Stimulated activated CD4-positive, alpha-beta T cell treated with anti-CD3 and anti-CD28 coated beads, Interleukin-2, amount 100 ng/mL, for 48 hours (primary cell): ENCODE measurements at regions not wholly inside any gene's neighbourhood (a gene's known extent, or its start where the extent isn't known, plus 50 kb on each side); places are given as distances from the start of the nearest gene placed in this dataset.

ENCODE experiments used
- DNase-seq, 2 donors: peaks; one replicate each; pipeline ENCODE4 v3.0.0-alpha.2; 2020

GRCh38 chr18:47530695-47531094, 279.2 kb upstream of the SKOR2 start:
- no peak for DNase-seq

GRCh38 chr18:47528343-47528742, 276.9 kb upstream of the SKOR2 start:
- no peak for DNase-seq

GRCh38 chr18:47526147-47526546, 274.7 kb upstream of the SKOR2 start:
- DNase-seq, result no peak

GRCh38 chr18:47522359-47522758, 270.9 kb upstream of the SKOR2 start:
- DNase-seq, result no peak

- DNase-seq, result no peak
Measured at GRCh38 chr18:47520263-47520662, 268.8 kb upstream of the SKOR2 start.

GRCh38 chr18:47519706-47520105, 268.2 kb upstream of the SKOR2 start:
- DNase-seq, result no peak

GRCh38 chr18:47519277-47519676, 267.8 kb upstream of the SKOR2 start:
- DNase-seq, result no peak

- DNase-seq, result no peak
Measured at GRCh38 chr18:47513614-47514013, 262.2 kb upstream of the SKOR2 start.

- DNase-seq, result no peak
Measured at GRCh38 chr18:47512726-47513435, 261.4 kb upstream of the SKOR2 start.

- DNase-seq, result no peak
Measured at GRCh38 chr18:47512056-47512455, 260.6 kb upstream of the SKOR2 start.

GRCh38 chr18:47510831-47511230, 259.4 kb upstream of the SKOR2 start:
- no peak for DNase-seq

- DNase-seq, result no peak
Measured at GRCh38 chr18:47507651-47508050, 256.2 kb upstream of the SKOR2 start.

GRCh38 chr18:47506897-47507296, 255.4 kb upstream of the SKOR2 start:
- no peak for DNase-seq

GRCh38 chr18:47501946-47502345, 250.5 kb upstream of the SKOR2 start:
- DNase-seq, result no peak

- no peak for DNase-seq
Measured at GRCh38 chr18:47500930-47501329, 249.5 kb upstream of the SKOR2 start.

- no peak for DNase-seq
Measured at GRCh38 chr18:47492691-47493090, 241.2 kb upstream of the SKOR2 start.

GRCh38 chr18:47490882-47491281, 239.4 kb upstream of the SKOR2 start:
- DNase-seq, result no peak

- no peak for DNase-seq
Measured at GRCh38 chr18:47485221-47485797, 233.8 kb upstream of the SKOR2 start.

GRCh38 chr18:47484068-47484467, 232.6 kb upstream of the SKOR2 start:
- DNase-seq, result no peak

- no peak for DNase-seq
Measured at GRCh38 chr18:47480166-47480565, 228.7 kb upstream of the SKOR2 start.

GRCh38 chr18:47471784-47472183, 220.3 kb upstream of the SKOR2 start:
- DNase-seq, result no peak

GRCh38 chr18:47470941-47471340, 219.5 kb upstream of the SKOR2 start:
- DNase-seq, result no peak

GRCh38 chr18:47469576-47469975, 218.1 kb upstream of the SKOR2 start:
- DNase-seq, result no peak

GRCh38 chr18:47461977-47462376, 210.5 kb upstream of the SKOR2 start:
- no peak for DNase-seq

GRCh38 chr18:47461406-47461948, 210.0 kb upstream of the SKOR2 start:
- DNase-seq, result no peak
